EL (cell line): ENCODE measurements at regions not wholly inside any gene's neighbourhood (a gene's known extent, or its start where the extent isn't known, plus 50 kb on each side); places are given as distances from the start of the nearest gene placed in this dataset.
A peak's percentile ranks its signal among the peaks of the same experiment; 100 is the strongest.
"Not testable (repeated sequence)": the region's sequence is repeated elsewhere in the genome, so short reads cannot be mapped to it uniquely, and the experiment has no call there.

Experiments used
- DNase-seq: peaks from one replicate; pipeline ENCODE4 v3.0.0-alpha.2; 2016

DNA sequence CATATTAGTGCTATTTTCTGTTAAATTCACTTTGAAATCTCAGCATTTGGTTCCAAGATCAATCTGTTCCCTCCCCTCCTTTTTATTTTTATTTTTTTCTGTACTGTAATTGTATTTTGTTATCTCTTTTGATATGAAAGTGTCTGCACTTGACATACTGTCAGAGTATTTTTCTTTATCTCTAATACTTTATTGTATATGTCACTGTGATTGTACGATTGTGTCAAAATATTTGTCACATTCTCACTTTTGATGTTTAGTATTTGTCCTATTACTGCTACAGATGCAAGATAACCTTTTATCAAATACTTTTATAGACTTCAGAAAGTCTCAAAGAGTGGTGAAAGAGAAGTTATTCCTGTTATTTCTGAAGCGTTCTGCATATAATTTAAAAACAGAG is 323.5 kb downstream of the JRKL start:
- DNase-seq = no peak

DNA sequence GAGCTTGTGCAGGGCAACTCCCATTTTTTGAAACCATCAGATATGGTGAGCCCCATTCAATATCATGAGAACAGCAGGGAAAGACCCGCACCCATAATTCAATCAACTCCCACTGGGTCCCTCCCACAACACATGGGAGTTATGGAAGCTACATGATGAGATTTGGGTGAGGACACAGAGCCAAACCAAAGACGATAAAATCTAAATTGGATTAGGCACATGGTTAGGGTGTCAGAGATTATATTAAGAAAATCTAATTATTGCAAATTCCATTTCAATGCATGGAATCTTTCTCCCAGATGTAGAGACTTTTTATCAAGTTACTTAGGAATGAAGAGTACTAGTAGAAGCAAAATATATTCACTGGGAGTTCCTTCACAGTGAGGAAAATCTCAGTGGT is 324.9 kb downstream of the JRKL start:
- DNase-seq = no peak

DNA sequence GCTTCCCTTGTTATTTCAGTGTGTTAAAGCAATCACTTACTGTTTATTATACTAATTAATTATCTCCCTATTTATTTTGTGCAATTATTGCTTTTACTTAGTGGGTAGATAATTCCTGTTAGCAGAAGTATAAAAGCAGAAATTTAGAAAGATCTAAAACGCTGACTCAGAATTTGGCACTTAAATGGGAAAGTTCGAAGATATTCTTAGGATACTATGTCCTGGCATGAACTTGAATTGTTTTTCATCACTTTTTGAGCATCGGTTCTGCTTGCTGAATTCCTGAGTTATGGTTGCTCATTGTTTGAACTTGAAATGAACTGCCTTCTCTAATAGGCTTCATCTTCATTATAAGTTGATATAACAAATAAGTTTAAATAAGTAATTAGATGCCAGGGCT is 325.4 kb downstream of the JRKL start:
- DNase-seq = no peak

DNA sequence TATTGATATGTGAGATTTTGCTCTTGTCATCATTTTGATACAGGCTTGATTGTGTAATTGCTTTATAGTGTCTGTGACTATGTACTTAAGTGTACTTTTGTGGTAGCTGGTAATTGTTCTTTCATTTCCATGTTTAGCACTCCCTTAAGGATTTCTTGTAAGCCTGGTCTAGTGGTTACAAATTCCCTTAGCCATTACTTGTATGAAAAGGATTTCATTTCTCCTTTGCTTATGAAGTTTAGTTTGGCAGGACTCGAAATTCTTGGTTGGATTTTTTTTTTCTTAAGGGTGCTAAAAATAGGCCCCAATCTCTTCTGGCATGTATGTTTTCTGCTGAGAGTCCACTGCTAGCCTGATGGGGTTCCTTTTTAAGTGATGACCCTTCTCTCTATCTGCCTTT is 346.8 kb downstream of the JRKL start:
- no peak for DNase-seq

DNA sequence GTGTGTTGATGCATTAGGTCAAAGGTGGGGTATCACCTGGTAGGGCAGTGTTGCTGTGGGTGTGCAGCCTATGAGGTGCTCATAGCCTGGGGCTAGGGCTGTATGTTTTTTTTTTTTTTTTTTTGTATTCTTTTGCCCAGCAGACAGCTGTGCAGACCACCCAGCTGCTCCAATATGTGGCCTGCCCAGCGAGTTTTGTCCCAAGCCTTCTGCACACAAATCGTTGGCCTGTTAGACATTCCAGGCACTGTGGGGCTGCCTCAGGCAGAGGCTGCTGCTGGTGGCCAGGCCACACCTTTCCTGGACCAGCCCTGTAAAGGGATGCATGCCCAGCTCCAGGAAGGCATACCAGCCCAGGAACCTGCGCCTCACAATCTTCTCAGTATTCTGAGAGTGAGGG is 348.5 kb downstream of the JRKL start:
- no peak for DNase-seq

DNA sequence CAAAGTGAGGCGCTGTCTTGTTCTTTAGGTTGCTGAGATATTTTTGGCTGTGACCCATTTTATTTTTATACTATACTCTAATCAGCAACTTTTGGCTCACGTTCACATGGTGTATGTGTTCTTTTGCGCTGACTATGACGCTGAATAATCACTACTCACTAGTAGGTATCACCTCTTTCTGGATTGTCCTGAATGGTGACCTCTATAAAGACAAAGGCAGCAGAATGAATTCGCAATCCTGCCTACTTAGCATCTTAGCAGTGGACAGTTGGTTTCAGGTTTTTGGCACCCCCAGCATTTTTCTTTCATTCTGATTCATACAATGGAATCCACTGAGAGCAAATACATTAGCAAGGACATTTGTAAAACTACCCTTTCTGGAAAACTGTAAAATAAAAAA is 351.3 kb downstream of the JRKL start:
- peak; percentile 17 for DNase-seq

DNA sequence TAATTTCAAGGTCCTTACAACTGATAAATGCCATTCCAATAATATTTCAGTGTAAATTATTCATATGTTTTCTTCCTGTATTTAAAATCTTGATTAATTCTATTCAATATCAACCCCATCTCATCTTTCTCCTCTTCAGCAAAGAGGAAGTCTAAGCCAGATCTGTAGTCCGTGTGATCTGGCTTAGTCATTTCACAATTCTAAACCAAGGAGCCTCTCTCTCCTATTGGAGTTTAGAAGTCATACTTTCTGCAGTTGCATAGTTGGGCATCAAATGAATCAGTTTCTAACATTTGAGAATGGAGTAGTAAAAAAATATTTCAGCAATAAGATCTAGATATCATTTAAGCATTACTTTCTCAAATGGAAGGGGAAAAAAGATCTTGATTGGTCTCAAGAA is 354.9 kb downstream of the JRKL start:
- no peak for DNase-seq

DNA sequence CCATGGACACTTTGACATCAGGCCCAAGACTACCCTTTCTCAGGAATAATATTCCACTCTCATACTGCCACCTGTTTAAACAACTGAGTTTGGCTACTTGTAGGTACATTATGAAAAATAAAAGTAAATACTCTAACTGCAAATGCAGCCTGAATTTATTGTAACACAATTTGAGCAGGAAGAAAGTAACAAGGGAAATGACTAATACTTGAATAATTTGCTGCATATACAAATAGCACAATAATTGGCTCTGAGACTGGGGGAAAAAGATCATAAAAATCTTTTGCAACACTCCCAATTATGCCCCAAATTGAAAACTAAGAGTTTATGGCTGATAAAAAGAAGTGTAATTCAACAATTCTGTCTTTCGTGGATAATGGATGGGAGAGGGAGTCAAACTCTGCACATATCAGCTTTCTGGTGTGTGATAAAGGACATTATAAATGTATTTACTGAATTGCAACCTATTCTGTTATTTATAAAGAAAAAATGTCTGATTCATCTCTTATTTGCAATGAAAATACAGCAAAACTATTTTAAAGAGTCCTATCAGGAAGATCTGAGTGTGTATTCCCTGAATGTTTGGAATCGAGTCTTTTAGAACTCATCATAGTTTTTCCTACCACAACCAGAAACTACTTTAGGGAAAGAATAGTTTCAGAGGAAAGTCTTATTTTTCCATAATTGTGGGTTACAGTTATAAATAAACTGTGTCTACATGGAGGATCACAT is 359.0 kb downstream of the JRKL start:
- DNase-seq = peak; percentile 66

DNA sequence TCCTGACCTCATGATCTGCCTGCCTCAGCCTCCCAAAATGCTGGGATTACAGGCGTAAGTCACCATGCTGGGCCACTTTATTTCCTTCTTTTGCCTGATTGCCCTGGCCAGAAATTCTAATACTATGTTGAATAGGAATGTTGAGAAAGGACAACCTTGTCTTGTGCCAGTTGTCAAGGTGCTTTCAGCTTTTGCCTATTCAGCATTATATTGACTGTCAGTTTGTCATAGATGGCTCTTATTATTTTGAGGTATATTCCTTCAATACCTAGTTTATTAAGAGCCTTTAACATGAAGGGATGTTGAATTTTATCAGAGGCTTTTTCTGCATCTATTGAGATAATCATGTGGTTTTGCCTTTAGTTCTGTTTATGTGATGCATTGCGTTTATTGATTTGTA is 362.0 kb downstream of the JRKL start:
- DNase-seq = not testable (repeated sequence)

DNA sequence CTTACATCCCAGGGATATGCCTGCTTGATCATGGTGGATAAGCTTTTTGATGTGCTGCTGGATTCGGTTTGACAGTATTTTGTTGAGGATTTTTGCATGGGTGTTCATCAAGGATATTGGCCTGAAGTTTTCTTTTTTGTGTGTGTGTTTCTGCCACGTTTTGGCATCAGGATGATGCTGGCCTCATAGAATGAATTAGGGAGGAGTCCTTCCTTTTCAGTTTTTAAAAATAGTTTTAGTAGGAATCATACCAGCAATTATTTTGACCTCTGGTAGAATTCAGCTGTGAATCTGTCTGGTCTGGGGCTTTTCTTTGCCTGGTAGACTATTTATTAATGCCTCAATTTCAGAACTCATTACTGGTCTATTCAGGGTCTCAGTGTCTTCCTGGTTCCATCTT is 362.4 kb downstream of the JRKL start:
- no peak for DNase-seq

DNA sequence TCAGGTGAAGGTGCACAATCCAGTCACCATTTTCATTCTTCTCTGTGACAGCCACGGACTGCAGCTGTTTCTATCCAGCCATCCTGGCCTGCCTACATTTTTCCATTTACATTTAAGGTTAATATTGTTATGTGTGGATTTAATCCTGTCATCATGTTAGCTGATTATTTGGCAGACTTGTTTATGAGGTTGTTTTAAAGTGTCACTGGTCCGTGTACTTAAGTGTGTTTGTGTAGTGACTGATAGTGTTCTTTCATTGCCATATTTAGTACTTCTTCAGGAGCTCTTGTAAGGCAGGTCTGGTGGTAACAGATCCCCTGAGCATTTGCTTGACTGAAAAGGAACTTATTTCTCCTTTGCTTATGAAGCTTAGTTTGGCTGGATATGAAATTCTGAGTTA is 364.2 kb downstream of the JRKL start:
- DNase-seq = no peak

DNA sequence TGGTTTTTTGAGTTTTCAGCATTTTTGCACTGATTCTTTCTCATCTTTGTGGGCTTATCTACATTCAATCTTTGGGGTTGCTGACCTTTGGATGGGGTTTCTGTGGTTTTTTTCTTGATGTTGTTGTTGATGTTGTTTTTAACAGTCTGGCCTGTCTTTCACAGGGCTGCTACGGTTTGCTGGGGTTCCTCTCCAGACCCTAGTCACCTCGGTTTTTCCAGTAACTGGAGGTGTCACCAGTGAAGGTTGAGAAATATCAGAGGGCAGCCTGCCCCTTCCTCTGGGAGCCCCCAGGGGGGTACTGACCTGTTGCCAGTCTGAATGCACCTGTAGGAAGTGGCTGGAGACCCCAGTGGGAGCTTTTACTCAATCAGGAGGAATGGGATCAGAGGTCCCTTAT is 365.4 kb downstream of the JRKL start:
- no peak for DNase-seq

DNA sequence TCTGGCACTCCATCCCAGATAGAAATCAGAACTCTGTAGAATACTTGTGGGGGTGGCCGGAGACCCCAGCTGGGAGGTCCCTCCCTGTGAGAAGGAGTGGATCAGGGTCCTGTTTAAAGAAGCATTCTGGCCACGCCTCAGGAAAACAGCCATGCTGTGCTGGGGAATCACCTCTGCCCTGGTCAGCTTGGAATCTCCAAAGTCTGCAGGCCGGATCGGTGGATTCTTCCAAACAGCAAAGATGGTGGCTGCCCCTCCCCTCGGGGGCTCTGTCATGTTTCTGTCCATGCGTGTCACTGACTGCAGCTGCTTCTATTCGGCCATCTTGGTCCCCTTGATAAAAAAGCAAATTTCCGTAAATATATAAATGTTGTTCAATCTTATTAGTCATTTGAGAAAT is 365.9 kb downstream of the JRKL start:
- no peak for DNase-seq

DNA sequence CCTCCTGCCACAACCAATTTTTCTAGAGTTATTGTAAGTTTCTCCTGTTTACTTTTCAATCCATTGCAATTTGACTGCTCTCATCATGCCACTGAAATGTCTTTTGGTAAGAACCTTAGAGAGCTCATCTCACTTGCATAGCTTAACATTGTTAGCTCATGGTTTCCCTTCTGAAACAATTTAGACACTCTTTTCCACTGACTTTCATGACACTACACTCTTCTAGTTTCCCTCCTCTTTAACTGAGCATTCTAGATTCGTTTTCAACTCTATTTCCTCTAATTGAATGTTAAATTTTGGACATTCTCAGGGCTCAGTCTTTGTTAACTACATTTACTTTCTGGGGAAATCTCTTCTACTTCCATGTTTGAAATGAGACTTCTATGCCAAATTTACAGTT is 369.1 kb downstream of the JRKL start:
- DNase-seq = no peak

DNA sequence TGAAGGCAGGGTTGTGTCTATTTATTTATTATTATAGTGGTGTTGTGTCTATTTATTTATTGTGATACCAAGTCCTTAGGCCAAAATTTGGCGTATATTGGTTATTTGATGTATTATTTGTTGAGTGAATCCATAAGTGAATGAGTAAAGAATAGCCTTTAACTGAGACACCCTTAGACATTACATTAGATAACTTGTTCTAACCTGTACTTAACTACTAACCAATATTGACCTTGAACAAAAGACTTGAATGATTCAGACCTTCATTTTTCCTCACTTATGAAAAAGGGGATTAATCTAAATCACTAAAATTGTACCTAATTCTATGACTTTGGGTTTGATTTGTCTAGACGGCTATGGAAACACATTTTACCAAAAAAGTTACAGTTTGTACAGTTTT is 370.5 kb downstream of the JRKL start:
- no peak for DNase-seq

DNA sequence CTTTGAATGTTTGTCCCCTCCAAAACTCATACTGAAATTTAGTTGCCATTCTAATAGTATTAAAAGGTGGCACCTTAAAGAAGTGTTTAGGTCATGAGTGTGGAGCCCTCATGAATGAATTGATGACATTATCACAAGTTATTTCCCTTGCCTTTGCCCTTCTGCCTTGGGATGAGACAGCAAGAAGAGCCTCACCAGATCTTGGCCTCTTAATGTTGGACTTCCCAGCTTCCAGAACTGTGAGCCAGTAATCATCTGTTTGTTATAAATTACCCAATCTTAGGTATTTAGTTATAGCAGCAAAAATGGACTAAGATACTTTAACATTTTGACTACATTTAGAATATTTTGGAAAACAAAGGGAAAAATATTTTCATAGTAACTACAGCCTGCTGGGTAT is 371.0 kb downstream of the JRKL start:
- no peak for DNase-seq

DNA sequence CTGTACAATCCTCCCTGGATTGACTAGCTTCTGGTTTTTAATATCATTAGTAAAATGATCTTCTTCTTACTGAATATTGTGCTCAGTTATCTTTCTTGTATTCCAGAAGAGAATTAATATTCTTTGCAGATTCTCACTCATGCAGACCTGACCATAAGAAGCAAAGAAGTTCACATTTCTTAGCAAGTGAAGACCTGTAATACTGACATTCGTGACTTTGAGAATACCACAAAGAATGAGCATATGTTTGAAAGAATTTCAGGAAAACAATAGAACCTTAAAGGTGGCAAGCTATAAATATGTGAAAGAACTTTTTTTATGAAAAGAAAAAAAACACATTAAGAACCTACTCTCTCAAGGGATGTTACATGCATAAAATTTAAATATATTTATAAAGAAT is 371.6 kb downstream of the JRKL start:
- DNase-seq = no peak

DNA sequence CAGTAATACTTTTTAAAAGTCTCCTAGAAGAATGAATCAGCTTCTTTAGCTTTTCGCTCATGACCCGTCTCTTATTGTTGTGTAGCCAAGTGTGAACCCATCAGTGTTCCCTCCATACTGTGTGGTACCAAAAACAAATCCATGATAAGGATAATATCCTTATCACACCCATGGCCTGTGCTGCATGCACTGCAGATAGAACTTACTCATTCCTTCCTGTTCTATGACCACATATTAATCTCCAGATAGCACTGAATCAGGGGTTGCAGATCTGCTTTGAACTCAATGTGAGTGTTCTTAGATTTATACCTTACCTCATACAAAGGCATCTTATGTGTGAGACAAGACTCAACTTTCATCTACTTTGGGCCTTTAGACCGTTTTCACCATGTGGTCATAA is 373.4 kb downstream of the JRKL start:
- no peak for DNase-seq

DNA sequence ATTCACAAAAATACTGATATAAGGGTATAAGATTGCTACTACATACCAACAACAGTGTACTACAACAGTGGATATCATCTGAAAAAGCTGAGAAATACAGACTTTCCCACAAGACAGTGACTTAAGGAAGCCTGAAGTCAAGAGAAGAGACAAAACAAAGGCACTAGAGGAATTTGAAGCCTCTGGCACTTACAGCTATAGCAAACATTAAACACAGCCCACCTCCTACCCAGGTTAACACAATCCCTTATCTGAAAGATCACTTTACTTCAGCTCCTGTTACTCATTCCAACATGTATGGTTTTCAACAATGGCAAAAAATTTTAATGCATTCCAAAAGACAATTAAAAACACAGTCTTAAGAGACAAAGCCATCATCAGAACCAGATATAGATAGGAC is 388.5 kb downstream of the JRKL start:
- no peak for DNase-seq

DNA sequence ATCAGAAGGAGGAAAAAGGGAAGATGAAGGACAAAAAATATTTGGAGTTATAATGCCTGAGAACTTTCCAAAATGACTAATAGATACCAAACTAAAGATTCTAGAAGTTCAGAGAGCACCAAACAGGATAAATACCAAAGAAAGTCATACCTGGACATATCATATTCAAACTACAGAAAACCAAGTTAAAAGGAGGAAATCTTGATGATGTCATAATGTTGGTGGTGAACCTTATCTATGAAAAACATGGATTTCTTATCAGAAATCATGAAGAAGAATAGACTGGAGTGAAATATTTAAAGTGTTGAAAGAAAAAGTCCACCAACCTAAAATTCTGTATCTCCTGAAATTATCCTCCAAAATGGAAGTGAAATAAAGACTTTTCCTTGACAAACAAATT is 389.2 kb downstream of the JRKL start:
- DNase-seq = no peak

DNA sequence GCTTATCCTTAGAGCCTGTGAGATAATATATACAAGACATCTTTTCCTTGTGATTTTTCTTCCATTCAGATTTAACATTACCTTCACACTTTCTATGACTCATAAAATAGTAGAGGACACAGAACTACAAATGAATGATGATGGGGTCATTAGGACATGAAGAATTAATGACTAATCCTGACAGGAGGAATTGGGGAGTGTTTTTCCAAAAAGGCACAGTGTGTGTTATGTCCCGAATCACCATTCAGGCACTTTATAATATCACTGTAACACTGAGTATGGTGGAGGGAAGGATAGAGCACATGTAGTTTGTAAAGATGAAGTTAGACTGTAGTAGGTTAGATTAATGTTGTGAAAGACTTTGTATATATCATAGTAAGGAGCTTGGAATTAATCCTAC is 391.3 kb downstream of the JRKL start:
- DNase-seq = no peak

DNA sequence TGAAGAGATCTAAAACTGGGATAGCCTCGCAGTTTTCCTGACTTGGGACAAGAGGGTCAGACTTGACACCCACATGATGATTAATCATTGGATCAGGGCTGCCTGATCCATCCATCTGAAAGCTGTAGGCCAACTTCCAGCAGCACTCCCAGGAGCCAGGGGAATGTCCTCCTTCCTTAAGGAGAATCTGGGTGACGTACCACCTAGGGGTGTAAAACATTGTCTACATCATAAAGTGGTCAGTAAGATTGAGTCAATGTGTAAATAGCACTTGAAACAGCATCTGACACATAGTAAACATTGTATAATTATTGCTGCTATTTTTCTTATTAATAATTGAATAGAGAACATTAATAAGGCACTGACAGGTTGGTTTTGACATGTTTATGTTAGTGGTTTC is 392.8 kb downstream of the JRKL start:
- no peak for DNase-seq

DNA sequence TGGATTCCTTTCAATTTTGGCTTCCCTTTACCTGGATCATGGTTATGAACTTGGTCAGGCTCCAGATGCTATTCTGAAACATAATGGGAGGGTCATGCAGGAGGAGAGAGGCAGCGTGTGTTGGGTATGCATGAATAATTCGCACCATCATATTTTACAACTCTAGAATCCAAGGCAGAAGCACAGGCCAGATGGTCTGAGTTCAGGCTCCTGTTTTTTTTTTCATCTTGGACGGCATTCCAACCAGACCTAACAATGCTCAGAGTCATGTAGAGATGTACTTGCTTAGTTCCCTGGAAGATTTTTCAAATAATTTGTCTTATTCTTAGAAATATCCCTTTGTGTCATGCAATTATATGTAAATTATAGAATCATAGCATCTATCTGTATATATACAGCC is 393.5 kb downstream of the JRKL start:
- no peak for DNase-seq

DNA sequence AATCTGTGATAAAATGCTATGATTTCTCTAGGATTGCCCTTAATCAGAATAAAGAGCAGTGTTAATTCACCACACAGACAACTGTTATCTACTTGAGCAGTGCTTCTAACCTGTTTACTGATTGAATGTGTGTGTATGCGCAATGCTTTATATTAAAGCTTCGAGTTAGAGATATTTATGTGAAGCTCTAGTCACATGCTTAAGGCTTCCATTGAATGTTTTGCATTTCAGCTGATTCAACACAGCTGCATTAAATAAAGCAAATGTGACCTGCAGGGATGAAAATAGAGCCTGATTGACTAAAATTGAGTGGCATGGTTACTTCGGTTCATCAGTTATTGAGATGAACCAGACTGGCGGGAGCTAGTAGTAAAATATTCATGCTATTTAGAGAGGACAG is 395.3 kb downstream of the JRKL start:
- DNase-seq = no peak

DNA sequence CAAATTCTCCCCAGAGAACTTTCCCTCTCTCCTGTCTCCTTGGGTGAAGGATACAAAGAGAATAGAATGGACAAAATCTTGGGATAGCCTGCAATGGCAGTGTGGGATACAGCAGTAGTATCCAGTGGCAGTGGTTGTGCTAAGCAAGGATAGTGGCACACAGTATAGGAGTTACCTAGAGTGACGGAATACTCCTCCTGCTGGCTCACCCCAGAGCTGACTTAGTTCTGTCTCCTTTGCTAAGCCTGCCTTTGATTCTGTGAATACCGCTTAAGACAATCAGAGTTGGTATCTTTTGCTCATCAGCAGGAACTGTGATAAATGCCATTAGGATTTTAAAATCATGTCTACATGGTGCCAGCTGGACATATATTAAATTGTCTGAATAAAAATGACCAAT is 404.3 kb downstream of the JRKL start:
- DNase-seq = peak; percentile 0

DNA sequence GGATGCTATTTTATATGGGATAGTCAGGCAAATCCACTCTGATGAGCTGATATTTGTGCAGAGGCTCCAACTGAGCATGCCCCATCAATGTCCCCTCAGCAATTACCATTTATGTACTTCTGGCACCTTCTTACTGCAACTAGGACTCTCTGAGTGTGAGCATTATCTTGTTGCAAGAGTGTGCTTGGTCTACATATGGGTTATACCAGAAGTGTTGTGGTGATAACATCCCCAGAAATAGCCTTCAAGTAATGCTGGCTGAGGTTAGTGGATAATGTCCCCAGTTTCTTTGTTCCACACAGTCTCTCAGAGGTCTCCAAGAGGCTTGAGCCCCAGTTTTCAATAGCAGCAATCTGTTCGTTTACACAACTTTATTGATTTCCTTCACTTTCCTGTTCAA is 408.6 kb downstream of the JRKL start:
- no peak for DNase-seq
